ENCODE measurements at regions not wholly inside any gene's neighbourhood (a gene's known extent, or its start where the extent isn't known, plus 50 kb on each side); places are given as distances from the start of the nearest gene placed in this dataset.
"Not testable (repeated sequence)": the region's sequence is repeated elsewhere in the genome, so short reads cannot be mapped to it uniquely, and the experiment has no call there.

GRCh38 chr2:7133521-7133920 is 216.3 kb downstream of the RNF144A start:
- Histone ChIP-seq H3K27me3 (ENCODE audit: control insufficient read depth in 2 of 2, insufficient read depth in 2 of 2, low read length in 2 of 2) (peaks cover 0 to 2% of the 10 kb centered on the region in 2 donors), H3K4me3 (ENCODE audit: low read length in 2 of 2) (no peak overlapping the region), H3K36me3 (ENCODE audit: control insufficient read depth in 2 of 2, insufficient read depth in 2 of 2, low read length in 2 of 2) (no peaks in the 10 kb centered on the region), H3K4me1 (ENCODE audit: control insufficient read depth in 2 of 2, insufficient read depth in 2 of 2, low read length in 2 of 2) (no peaks in the 10 kb centered on the region), H3K27ac (ENCODE audit: low read depth in 2 of 2, low read length in 2 of 2) (no peak overlapping the region), H3K9me3 (ENCODE audit: control insufficient read depth in 2 of 2, low read length in 2 of 2) (no peaks in the 10 kb centered on the region), H3K9ac (ENCODE audit: low read depth in 1 of 2, low read length in 2 of 2) (no peak overlapping the region)

GRCh38 chr2:7140306-7140705 is 223.1 kb downstream of the RNF144A start:
- no peak overlapping the region for H3K9ac ChIP-seq (ENCODE audit: low read depth in 1 of 2, low read length in 2 of 2)
- H3K4me3 ChIP-seq (ENCODE audit: low read length in 2 of 2) = no peak overlapping the region
- H3K27me3 ChIP-seq (ENCODE audit: control insufficient read depth in 2 of 2, insufficient read depth in 2 of 2, low read length in 2 of 2) = no peaks in the 10 kb centered on the region
- H3K36me3 ChIP-seq (ENCODE audit: control insufficient read depth in 2 of 2, insufficient read depth in 2 of 2, low read length in 2 of 2) = no peaks in the 10 kb centered on the region
- no peaks in the 10 kb centered on the region for H3K9me3 ChIP-seq (ENCODE audit: control insufficient read depth in 2 of 2, low read length in 2 of 2)
- no peaks in the 10 kb centered on the region for H3K4me1 ChIP-seq (ENCODE audit: control insufficient read depth in 2 of 2, insufficient read depth in 2 of 2, low read length in 2 of 2)
- no peak overlapping the region for H3K27ac ChIP-seq (ENCODE audit: low read depth in 2 of 2, low read length in 2 of 2)

- H3K4me1 ChIP-seq (ENCODE audit: control insufficient read depth in 2 of 2, insufficient read depth in 2 of 2, low read length in 2 of 2) = no peaks in the 10 kb centered on the region
- H3K27ac ChIP-seq (ENCODE audit: low read depth in 2 of 2, low read length in 2 of 2) = no peak overlapping the region
- H3K9me3 ChIP-seq (ENCODE audit: control insufficient read depth in 2 of 2, low read length in 2 of 2) = no peaks in the 10 kb centered on the region
- no peaks in the 10 kb centered on the region for H3K36me3 ChIP-seq (ENCODE audit: control insufficient read depth in 2 of 2, insufficient read depth in 2 of 2, low read length in 2 of 2)
- no peak overlapping the region for H3K9ac ChIP-seq (ENCODE audit: low read depth in 1 of 2, low read length in 2 of 2)
- no peak overlapping the region for H3K4me3 ChIP-seq (ENCODE audit: low read length in 2 of 2)
- H3K27me3 ChIP-seq (ENCODE audit: control insufficient read depth in 2 of 2, insufficient read depth in 2 of 2, low read length in 2 of 2) = no peaks in the 10 kb centered on the region
Observed at GRCh38 chr2:7145707-7146106, 228.5 kb downstream of the RNF144A start.

GRCh38 chr2:7146151-7146550 is 228.9 kb downstream of the RNF144A start:
- H3K9ac ChIP-seq (ENCODE audit: low read depth in 1 of 2, low read length in 2 of 2) = no peak overlapping the region
- H3K27me3 ChIP-seq (ENCODE audit: control insufficient read depth in 2 of 2, insufficient read depth in 2 of 2, low read length in 2 of 2) = no peaks in the 10 kb centered on the region
- H3K9me3 ChIP-seq (ENCODE audit: control insufficient read depth in 2 of 2, low read length in 2 of 2) = no peaks in the 10 kb centered on the region
- no peak overlapping the region for H3K4me3 ChIP-seq (ENCODE audit: low read length in 2 of 2)
- no peak overlapping the region for H3K27ac ChIP-seq (ENCODE audit: low read depth in 2 of 2, low read length in 2 of 2)
- no peaks in the 10 kb centered on the region for H3K36me3 ChIP-seq (ENCODE audit: control insufficient read depth in 2 of 2, insufficient read depth in 2 of 2, low read length in 2 of 2)
- H3K4me1 ChIP-seq (ENCODE audit: control insufficient read depth in 2 of 2, insufficient read depth in 2 of 2, low read length in 2 of 2) = no peaks in the 10 kb centered on the region

GRCh38 chr2:7154656-7155055 is 237.4 kb downstream of the RNF144A start:
- H3K36me3 ChIP-seq (ENCODE audit: control insufficient read depth in 2 of 2, insufficient read depth in 2 of 2, low read length in 2 of 2) = no peaks in the 10 kb centered on the region
- H3K9me3 ChIP-seq (ENCODE audit: control insufficient read depth in 2 of 2, low read length in 2 of 2) = no peaks in the 10 kb centered on the region
- no peaks in the 10 kb centered on the region for H3K27me3 ChIP-seq (ENCODE audit: control insufficient read depth in 2 of 2, insufficient read depth in 2 of 2, low read length in 2 of 2)
- H3K4me3 ChIP-seq (ENCODE audit: low read length in 2 of 2) = no peak overlapping the region
- H3K9ac ChIP-seq (ENCODE audit: low read depth in 1 of 2, low read length in 2 of 2) = no peak overlapping the region
- no peak overlapping the region for H3K27ac ChIP-seq (ENCODE audit: low read depth in 2 of 2, low read length in 2 of 2)
- H3K4me1 ChIP-seq (ENCODE audit: control insufficient read depth in 2 of 2, insufficient read depth in 2 of 2, low read length in 2 of 2) = no peaks in the 10 kb centered on the region

GRCh38 chr2:7161501-7161900 is 244.3 kb downstream of the RNF144A start:
- H3K9ac ChIP-seq (ENCODE audit: low read depth in 1 of 2, low read length in 2 of 2) = no peak overlapping the region
- no peaks in the 10 kb centered on the region for H3K27me3 ChIP-seq (ENCODE audit: control insufficient read depth in 2 of 2, insufficient read depth in 2 of 2, low read length in 2 of 2)
- no peak overlapping the region for H3K4me3 ChIP-seq (ENCODE audit: low read length in 2 of 2)
- no peaks in the 10 kb centered on the region for H3K9me3 ChIP-seq (ENCODE audit: control insufficient read depth in 2 of 2, low read length in 2 of 2)
- H3K27ac ChIP-seq (ENCODE audit: low read depth in 2 of 2, low read length in 2 of 2) = no peak overlapping the region
- H3K36me3 ChIP-seq (ENCODE audit: control insufficient read depth in 2 of 2, insufficient read depth in 2 of 2, low read length in 2 of 2) = no peaks in the 10 kb centered on the region
- H3K4me1 ChIP-seq (ENCODE audit: control insufficient read depth in 2 of 2, insufficient read depth in 2 of 2, low read length in 2 of 2) = no peaks in the 10 kb centered on the region

GRCh38 chr2:7165736-7166135 is 248.5 kb downstream of the RNF144A start:
- no peaks in the 10 kb centered on the region for H3K36me3 ChIP-seq (ENCODE audit: control insufficient read depth in 2 of 2, insufficient read depth in 2 of 2, low read length in 2 of 2)
- no peaks in the 10 kb centered on the region for H3K27me3 ChIP-seq (ENCODE audit: control insufficient read depth in 2 of 2, insufficient read depth in 2 of 2, low read length in 2 of 2)
- H3K9ac ChIP-seq (ENCODE audit: low read depth in 1 of 2, low read length in 2 of 2) = no peak overlapping the region
- H3K4me1 ChIP-seq (ENCODE audit: control insufficient read depth in 2 of 2, insufficient read depth in 2 of 2, low read length in 2 of 2) = no peaks in the 10 kb centered on the region
- H3K9me3 ChIP-seq (ENCODE audit: control insufficient read depth in 2 of 2, low read length in 2 of 2) = no peaks in the 10 kb centered on the region
- no peak overlapping the region for H3K27ac ChIP-seq (ENCODE audit: low read depth in 2 of 2, low read length in 2 of 2)
- no peak overlapping the region for H3K4me3 ChIP-seq (ENCODE audit: low read length in 2 of 2)

GRCh38 chr2:7167801-7168411 is 250.7 kb downstream of the RNF144A start:
- H3K36me3 ChIP-seq (ENCODE audit: control insufficient read depth in 2 of 2, insufficient read depth in 2 of 2, low read length in 2 of 2) = no peaks in the 10 kb centered on the region
- no peaks in the 10 kb centered on the region for H3K27me3 ChIP-seq (ENCODE audit: control insufficient read depth in 2 of 2, insufficient read depth in 2 of 2, low read length in 2 of 2)
- H3K9me3 ChIP-seq (ENCODE audit: control insufficient read depth in 2 of 2, low read length in 2 of 2) = no peaks in the 10 kb centered on the region
- H3K27ac ChIP-seq (ENCODE audit: low read depth in 2 of 2, low read length in 2 of 2) = no peak overlapping the region
- H3K4me1 ChIP-seq (ENCODE audit: control insufficient read depth in 2 of 2, insufficient read depth in 2 of 2, low read length in 2 of 2) = no peaks in the 10 kb centered on the region
- no peak overlapping the region for H3K4me3 ChIP-seq (ENCODE audit: low read length in 2 of 2)
- no peak overlapping the region for H3K9ac ChIP-seq (ENCODE audit: low read depth in 1 of 2, low read length in 2 of 2)

- Histone ChIP-seq H3K9ac (ENCODE audit: low read depth in 1 of 2, low read length in 2 of 2) (no peak overlapping the region), H3K27ac (ENCODE audit: low read depth in 2 of 2, low read length in 2 of 2) (no peak overlapping the region), H3K4me1 (ENCODE audit: control insufficient read depth in 2 of 2, insufficient read depth in 2 of 2, low read length in 2 of 2) (no peaks in the 10 kb centered on the region), H3K9me3 (ENCODE audit: control insufficient read depth in 2 of 2, low read length in 2 of 2) (no peaks in the 10 kb centered on the region), H3K27me3 (ENCODE audit: control insufficient read depth in 2 of 2, insufficient read depth in 2 of 2, low read length in 2 of 2) (no peaks in the 10 kb centered on the region), H3K36me3 (ENCODE audit: control insufficient read depth in 2 of 2, insufficient read depth in 2 of 2, low read length in 2 of 2) (no peaks in the 10 kb centered on the region), H3K4me3 (ENCODE audit: low read length in 2 of 2) (no peak overlapping the region)
Observed at GRCh38 chr2:7169593-7169992, 252.4 kb downstream of the RNF144A start.

- not testable (repeated sequence) for H3K4me3 ChIP-seq (ENCODE audit: low read length in 2 of 2); H3K27ac ChIP-seq (ENCODE audit: low read depth in 2 of 2, low read length in 2 of 2); H3K9ac ChIP-seq (ENCODE audit: low read depth in 1 of 2, low read length in 2 of 2); H3K4me1 ChIP-seq (ENCODE audit: control insufficient read depth in 2 of 2, insufficient read depth in 2 of 2, low read length in 2 of 2); H3K27me3 ChIP-seq (ENCODE audit: control insufficient read depth in 2 of 2, insufficient read depth in 2 of 2, low read length in 2 of 2); H3K36me3 ChIP-seq (ENCODE audit: control insufficient read depth in 2 of 2, insufficient read depth in 2 of 2, low read length in 2 of 2); H3K9me3 ChIP-seq (ENCODE audit: control insufficient read depth in 2 of 2, low read length in 2 of 2)
Observed at GRCh38 chr2:7178996-7179395, 261.8 kb downstream of the RNF144A start.
